ENCODE measurements at regions not wholly inside any gene's neighbourhood (a gene's known extent, or its start where the extent isn't known, plus 50 kb on each side); places are given as distances from the start of the nearest gene placed in this dataset.

DNA sequence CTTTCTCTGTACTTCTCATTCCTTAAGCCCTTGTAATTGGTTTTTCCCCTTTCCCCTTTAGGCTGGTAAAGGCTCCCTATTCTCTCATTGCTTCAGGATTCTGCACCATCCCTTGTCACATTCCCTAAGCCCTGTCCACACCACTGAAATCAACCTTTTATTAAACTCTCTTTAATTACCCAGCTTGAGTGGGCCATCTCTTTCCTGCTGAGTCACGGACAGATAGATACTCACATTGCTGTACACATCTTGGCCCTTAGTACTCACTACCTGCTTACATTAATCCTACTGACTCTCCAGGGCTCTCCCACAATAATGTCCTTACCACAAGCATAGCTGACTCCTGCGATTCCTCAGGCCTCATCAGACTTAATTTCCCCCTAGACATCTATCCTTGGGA, 94.0 kb upstream of the PCGF5 start:
- DNase-seq (ENCODE audit: extremely low read depth, low read depth): no peak

DNA sequence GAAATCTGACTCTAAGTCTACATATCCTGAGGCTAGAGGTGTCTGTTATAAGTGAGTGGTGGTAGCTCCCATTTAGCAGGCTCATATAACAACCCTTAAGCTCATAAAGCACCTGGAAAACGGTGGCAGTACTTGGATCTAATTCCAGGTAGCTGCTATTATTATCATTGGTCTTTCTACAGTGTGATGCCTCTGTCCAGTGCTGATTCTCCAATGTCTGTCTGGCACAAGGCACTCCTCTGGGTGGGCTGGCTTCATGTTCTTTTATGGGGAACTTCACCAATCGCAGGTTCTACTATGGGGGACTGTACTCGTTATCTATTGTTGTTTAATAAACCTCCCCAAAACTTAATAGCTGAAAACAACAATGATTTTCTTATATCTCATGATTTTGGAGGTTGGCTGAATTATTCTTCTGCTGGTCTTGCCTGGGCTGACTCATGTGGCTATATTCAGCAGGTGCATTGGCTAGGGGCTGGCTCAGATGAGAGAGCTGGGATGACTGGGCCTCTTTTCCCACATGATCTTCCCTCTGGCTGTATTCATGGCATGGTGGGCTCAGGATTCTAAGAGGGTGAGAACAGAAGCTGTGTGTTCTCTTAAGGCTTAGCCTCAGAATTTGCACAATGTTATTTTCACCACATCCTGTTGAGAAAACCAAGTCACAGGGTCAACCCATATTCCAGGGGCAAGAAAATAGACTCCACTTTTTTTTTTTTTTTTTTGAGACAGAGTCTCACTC, 93.0 kb upstream of the PCGF5 start:
- no peak for DNase-seq (ENCODE audit: extremely low read depth, low read depth)

DNA sequence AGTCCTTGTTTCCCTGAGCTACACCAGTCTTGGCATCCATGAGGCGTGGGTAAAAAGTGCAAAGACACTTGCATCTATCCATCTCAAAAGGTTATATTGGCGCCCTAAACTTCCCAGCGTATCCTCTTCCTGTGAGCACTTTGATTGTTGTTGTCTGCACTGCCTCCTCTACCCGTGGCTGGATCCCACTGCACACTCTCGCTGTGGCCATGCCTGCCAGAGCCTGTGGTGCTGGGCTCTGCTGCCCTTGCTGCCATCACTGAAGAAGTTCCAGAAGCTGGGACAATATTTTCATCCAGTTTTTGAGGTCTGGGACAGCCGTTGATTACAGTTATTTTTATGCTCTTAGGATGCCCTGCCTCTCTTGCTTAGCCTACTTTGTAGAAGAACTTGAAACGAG, 85.3 kb upstream of the PCGF5 start:
- DNase-seq (ENCODE audit: extremely low read depth, low read depth): no peak

DNA sequence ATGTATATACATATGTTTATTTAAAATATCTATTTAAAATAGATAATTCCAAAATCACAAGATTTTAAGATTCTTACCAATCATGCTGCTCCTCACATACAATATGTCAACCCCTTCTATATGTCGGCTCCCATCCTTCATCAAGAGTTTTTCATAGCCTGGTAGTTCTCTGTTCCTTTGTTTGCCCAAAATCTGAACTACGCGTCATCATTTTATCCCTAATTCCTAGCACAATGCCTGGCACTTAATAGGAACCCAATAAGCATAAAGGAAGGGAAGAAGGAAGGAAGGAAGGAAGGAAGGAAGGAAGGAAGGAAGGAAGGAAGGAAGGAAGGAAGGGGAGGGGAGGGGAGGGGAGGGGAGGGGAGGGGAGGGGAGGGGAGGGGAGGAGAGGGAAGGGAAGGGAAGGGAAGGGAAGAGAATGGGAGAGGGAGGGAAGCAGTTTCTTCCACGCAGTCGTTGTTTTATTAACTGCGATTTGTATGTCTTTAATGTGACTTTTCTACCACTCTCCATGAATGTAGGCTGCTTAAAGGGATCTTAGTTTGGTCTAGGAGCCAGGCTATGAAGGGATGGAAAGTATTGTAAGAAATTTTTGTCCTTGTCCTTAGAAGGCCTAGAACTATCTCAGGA, 83.3 kb upstream of the PCGF5 start:
- no peak for DNase-seq (ENCODE audit: extremely low read depth, low read depth)

DNA sequence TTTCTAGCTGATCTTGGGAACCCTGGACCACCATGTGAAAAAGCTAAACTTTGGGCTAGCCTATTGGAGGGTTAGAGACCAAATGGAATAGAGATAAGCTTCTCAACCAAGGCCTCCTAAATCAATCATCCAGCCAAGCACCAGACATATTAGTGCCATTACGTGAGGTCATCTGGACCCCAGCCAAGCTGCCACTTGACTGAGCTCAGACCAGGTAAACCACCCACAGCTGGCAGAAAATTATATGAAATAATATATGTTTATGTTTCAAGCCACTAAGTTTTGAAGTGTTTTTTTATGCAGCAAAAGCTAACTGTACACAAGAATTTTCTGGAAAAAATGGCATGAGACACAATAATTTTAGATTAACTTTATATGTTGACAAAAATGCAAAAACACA, 82.6 kb upstream of the PCGF5 start:
- DNase-seq (ENCODE audit: extremely low read depth, low read depth): no peak

DNA sequence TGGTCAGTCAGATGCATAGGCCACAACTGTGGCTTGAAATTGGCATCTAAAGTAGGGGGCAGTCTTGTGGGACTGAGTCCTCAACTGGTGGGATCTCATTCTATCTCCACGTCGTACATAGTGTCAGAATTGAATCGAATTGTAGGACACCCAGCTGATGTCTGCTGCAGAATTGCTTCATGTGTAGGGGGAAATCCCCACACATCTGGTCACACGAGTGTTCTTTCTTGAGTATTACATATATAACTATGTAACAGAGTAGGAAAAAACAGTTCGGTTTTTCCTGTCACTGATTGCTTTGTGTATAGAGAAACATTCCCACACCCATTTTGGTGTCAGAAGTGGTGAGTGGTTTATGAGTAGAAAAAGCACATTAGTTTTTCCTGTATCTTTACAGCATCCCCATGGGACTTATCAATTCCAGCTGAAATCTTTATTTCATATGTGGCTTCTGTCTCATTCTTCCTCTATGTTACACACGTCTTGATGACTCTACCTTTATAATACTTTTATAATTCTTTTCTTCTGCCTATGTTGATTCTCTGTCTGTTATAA, 79.4 kb upstream of the PCGF5 start:
- no peak for DNase-seq (ENCODE audit: extremely low read depth, low read depth)

DNA sequence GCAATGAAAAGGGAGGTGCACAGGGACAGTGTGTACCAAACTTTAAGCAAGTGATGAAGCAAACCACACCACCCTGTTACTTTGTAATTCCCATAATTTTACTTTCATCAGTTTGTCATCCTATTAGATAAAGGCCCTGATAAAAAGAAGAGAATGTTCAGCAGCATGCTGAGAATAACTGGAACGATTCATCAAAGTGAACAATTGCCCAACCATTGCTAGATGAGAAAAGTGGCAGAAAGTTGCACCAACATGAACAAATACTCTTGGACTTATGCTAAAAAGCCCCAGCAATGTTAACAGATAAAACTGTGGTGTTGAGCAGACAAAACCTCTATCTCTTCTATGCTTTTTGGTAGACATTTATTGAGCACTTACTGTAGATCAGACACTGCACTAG, 75.5 kb upstream of the PCGF5 start:
- DNase-seq (ENCODE audit: extremely low read depth, low read depth): peak; percentile 7

DNA sequence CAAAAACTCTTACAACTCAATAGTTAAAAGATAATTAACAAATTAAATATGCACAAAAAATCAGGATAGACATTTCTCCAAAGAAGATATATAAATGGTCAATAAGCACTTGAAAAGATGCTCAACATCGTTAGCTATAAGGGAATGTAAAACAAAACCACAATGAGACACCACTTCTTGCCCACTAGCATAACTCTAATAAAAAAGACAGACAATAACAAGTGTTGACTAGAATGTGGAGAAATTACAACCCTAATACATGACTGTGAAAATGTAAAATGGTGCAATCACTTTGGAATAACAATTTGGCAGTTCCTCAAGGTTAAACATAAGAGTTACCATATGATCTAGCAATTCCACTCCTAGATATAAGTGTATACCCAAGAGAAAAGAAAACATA, 74.3 kb upstream of the PCGF5 start:
- DNase-seq (ENCODE audit: extremely low read depth, low read depth): no peak

DNA sequence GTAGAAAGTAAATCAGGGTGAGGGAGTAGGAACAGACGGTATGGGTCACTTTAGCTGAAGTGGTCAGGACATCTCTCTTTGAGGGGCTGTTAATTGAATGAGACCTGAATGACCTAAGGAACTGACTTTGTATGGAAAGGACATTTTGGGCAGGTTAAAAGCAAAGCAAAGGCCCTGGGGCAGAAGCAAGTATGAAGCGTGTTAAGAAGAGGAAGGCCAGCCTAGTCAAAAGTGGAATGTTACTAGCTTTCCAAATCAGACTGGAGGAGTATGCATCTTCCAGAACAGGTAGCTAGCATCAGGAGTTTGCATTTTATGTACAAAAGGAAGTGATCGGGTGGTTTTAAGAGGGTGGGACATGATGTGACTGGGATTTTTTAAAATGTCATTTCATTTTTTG, 70.9 kb upstream of the PCGF5 start:
- no peak for DNase-seq (ENCODE audit: extremely low read depth, low read depth)

DNA sequence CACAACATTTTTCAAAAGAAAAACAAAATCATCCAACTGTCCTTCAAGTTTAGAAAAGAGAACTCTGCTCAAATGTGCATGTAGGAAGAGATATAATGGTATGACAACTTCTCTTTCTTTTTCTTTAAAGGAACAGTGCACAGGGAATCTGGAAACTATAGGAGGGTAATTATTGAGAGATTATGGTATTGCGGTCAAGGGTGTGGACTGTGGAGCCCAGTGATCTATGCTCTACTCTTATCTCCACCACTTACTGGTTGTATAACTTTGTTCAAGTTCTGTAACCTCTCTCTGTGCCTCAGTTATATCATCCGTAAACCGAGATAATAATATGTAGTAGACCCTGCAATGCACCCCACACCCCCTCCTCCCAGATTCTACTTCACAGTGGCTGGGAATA, 69.8 kb upstream of the PCGF5 start:
- DNase-seq (ENCODE audit: extremely low read depth, low read depth): no peak

DNA sequence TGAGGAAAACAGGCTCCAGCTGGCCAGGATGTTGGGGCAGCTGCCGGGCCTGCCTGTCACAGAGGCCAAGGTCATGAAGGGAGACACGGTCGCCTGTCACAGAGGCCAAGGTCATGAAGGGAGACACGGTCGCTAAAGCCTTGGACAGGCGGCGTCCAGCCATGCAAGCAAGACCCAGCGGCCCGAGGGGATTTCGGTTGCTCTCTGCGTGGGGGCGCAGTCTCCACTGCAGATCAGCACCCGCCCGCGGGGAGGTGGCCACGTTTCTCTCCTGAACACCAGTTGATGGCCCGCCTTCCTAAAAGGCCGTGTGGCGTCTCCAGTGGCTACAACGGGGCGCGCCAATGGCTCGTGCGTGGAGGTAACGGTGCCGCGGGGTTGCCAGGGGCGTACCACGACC, 67.0 kb upstream of the PCGF5 start:
- DNase-seq (ENCODE audit: extremely low read depth, low read depth): no peak

DNA sequence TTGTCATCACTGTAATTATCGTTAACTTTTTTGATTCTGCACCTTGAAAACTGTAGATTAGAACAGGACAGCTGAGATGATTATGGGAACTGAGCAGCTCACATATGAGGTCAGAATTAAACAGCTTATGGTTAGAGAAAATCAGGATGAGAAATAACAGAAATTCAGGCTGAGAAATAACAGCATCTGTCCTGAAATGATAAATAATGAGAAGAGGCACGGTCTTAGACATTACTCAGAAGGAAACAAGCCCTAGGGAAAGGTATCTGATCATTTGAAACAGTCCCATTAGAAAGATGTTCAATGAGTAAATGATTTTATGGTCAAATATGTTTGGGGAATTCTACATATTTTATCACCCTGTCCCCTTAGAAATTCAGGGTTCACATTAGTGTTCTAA, 65.6 kb upstream of the PCGF5 start:
- DNase-seq (ENCODE audit: extremely low read depth, low read depth): no peak

DNA sequence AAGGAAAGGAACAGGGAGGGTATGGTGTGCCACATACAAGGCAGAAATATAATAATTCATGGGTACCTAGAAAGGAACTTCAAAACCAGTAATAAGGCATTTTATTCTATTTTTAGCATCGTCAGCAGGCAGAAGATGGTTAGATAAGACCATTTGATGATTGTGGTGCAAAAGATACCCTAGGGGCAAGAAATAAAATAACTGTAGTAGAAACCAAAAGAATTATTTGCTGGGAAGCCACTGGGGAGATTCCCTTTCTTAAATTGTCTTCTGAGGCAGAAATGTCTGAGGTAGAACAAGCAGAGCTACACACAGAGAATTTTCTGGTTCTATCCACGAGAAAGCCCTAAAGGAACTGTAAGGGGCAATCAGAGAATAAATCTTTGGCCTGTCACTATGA, 64.3 kb upstream of the PCGF5 start:
- no peak for DNase-seq (ENCODE audit: extremely low read depth, low read depth)

DNA sequence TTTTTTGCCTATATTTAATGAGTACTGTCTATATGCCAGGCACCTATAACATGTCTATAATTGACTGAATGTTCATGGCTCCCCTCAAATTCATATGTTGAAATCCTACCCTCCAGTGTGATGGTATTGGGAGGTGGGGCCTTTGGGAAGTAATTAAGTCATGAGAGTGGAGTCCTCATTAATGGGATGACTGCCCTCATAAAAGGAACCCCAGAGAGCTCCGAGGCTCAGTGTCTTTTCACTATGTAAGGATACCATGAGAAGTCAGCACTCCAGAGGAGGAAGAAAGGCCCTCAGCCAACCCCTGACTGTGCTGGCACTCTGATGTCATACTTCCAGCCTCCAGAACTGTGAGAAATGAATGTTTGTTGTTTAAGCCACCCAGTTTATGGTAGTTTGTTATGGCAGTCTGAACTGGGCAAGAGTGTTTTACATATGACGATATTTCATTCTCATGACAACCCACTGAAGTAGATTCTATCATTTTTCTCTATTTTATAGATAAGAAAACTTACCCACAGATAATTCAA, 61.1 kb upstream of the PCGF5 start:
- DNase-seq (ENCODE audit: extremely low read depth, low read depth): no peak

DNA sequence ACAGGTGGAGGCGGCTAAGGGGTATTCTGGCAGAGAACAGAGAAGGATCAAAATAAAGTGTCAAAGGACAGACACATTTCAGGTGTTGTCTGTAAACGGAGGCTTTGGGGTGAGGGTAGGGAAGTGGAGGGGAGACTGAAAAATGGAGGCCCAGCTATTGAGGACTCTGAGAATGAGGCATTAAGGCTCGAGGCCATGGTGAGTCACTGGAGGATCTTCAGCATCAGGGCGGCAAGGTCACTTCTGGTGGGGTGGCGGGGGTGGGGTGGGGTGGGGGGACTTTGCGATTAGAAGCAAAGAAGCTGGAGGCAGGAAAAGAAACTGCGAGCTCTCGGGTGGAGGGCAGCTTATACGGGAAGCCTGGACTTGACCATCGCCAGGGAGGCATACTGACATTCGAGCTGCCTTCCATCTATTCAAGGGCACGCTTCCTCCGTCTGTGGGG, 58.4 kb upstream of the PCGF5 start:
- no peak for DNase-seq (ENCODE audit: extremely low read depth, low read depth)

DNA sequence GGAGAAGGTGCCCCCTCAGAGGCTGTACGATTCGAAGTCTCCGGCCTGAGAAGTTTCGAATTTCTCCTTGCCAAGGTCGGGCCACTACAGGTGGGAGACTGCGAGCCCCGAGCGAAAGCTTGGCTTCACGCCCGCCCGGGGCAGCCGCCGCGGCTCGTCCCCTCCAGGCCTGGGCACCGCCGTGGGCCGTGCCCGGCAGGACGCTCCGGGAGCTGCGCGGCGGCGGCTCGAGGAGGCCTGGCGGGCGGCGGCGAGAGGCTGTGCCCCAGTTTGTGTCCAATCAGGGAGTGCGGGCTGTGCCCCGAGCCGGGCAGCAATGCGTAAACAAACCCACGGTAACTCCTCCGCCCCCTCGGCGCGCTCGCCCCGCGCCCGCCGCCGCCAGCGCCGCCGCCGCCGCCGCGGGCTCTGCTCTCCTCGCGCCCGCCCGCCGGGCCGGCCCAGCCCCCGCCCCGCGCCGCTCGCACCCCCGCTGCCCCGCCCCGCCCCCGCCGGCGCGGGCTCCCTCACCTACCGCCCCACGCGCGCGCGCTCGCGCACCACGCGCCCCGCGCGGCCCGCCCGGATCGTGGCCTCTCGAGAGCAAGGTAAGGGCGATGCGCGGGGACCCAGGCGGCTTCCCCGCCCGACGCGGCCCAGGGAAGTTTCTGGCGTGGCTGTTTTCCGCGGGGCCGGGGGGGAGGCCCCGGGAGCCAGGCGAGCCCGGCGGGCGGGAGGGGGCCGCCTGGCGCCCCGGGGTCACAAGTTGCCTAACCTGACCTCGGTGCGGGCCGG, 57.8 kb upstream of the PCGF5 start:
- peak; percentile 48 for DNase-seq (ENCODE audit: extremely low read depth, low read depth)

DNA sequence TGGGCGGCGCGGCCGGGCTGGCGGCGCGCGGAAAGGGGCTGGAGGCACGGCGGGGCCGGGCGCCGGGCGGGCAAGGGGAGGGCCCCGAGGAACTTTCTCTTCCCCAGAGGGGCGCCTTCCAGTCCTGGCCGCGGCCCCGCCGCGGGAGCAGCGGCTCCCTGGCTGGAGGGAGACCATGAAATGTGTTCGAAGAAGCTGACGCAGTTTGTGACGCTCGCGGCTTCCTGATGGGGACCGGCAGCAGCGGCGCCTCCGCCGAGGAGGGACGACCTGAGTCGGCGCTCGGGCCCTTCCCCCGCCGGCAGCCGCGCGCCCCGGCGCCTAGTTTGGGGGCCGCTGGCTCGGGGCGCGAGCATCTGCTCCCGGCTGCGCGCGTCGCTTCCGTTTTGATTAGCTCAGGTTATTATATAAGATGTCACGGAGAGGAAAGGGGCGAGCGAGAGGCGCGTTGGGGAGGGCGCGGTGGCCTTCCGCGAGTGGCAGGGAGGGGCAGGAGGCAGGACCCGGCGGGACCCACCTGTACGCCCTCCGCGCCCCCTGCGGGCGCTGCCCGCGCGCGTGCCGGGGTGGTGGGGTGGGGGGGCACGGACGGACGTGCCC, 57.1 kb upstream of the PCGF5 start:
- peak; percentile 36 for DNase-seq (ENCODE audit: extremely low read depth, low read depth)

DNA sequence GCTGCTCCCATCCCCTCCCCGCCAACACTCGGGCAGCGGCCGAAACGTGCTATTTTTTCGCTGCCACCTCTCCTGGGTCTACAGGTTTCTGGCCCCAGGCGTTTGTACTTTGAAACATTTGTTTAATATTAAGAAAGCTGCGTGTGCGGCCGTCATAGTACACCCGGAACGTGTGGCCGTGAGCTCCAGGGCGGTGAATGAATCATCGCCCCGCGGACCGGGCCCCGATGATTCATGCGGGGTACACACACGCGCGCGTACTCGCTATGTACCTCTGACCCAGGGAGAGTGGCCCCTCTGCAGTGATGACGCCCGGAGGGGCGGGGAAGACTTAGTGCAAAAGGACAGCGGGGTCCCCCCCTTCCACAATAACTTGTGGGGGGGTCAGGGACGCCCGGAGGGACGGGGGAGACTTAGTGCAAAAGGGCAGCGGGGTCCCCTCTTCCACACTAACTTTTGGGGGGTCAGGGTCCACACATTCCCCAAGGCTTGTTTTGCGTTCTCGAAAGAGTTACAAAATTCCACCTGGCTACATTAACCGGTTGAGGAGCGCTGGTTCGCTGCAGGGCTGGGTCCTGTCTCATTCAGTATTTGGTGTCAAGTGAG, 56.5 kb upstream of the PCGF5 start:
- DNase-seq (ENCODE audit: extremely low read depth, low read depth): peak; percentile 43

DNA sequence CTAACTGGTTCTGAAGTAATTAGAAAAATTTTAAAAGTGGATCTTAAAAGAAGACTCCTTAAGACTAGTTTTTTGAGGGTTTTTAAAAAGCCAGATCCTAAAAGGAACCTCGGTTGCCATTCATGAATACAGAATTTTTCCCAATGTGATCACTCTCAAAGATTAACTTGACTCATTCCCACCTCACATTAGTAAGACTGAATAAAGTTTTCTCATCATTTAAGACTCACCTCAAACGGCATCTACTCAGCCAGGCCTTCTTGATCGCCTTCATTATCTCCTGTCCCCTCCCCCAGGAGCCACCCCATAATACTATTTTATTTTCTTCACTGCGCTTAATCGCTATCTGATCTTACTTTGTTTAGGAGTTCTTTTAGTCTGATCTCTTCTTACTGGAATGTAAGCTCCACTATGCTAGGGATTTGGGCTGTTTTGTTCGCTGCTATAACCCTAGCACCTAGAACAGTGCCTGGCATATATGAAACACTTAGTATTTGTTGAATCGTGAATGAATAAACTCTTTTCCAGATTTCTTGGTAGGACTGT, 55.9 kb upstream of the PCGF5 start:
- DNase-seq (ENCODE audit: extremely low read depth, low read depth): no peak

DNA sequence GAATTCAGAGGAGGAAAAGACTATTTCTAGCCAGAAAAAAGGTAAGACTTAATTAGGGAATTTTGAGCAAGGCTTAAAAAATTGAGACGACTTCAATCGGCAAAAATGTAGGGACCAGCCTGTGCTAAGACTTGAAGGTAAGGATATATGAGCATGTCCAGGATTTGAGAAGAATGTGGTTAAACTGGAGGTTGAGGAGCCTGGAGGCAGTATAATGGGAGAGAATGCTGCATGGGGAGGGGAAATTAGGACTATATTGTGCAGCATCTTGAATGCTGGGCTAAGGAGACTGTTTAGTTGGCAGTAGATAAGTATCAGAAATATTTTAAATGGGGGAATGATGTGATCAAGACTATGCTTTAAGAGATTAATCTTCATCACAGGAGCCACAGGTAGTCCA, 53.1 kb upstream of the PCGF5 start:
- no peak for DNase-seq (ENCODE audit: extremely low read depth, low read depth)
